Bone marrow (tissue), 2 donors: ENCODE measurements at regions not wholly inside any gene's neighbourhood (a gene's known extent, or its start where the extent isn't known, plus 50 kb on each side); places are given as distances from the start of the nearest gene placed in this dataset.

Source experiments
- DNase-seq, 2 donors: peaks; one replicate each; lab custom pipeline; 2025; lab: John Stamatoyannopoulos, UW

DNA sequence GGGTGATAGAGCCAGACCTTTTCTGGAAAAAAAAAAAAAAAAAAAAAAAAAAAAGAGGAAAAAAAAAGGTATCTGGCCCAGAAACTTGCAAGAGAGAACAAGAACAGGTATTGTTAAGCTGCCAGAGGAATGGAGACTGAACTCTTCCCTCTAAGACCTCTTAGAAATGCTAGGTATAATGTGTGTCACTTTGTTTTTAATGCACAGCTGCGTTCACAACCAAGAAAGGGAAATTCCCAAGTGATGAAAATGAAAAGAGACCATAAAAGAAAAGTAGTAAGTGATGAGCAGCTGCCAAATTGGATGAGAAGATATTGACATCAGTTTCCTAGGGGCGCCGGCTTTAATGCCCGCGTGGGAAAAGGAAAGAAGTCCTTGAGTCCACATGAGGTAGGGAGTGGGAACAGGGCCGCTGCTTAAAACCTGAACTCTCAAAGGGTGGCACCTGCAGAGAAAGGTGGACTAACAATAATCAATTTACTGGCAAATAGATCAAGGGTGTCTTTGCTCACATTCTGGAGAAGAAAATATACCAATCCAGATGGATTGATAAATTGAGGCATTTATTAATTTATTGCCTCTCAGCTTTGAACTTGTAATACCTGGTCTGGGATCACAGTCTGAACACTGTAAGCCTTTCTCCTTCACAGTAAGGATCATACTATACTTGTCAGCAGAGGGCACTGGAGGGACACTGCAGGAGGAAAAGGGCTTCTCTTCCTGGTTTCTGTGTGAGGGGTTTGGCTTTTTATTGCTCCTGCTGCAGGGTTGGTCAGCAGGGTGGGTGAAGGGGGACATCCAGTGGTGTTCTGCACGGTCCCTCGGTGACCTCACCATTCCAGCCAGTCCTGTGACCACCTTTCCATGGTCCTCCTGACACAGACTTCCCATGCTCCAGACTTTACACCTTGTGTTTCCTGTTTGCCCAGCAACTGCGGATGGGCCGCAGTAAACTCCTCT lies 131.6 kb downstream of the AQP9 start:
- peak in 1 of 2 donors; percentile 68 for DNase-seq

DNA sequence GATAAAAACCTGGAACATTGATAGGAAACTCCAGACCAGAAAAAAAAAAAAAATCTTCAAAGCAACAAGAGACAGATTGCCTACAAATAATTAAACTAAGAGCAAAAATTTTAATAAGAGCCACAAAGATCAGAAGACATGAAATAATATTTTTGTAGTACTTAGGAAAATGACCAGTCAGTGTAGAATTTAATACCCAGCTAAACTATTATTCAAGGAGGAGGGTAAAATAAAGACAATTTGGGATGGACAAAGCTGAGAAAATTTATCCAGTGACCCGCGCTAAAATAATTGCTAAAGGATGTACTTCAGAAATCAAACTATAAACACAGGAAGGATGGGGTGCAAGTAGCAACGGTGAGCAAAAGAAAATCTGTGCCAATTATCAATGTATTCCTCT lies 133.2 kb downstream of the AQP9 start:
- no peak for DNase-seq

DNA sequence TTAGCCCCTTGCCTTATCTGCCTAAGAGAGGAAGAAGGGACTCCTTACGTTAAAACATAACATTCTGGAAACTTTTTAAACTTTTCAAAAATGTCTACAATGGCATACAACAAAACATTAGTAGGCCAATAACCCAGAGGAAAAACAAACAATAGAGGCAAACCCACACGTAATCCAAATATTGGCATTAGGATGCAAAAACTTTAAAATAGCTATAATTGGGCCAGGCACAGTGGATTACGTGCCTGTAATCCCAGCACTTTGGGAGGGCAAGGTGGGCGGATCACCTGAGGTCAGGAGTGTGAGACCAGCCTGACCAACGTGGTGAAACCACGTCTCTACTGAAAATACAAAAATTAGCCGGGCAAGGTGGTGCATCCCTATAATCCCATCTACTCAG lies 134.9 kb downstream of the AQP9 start:
- no peak for DNase-seq

DNA sequence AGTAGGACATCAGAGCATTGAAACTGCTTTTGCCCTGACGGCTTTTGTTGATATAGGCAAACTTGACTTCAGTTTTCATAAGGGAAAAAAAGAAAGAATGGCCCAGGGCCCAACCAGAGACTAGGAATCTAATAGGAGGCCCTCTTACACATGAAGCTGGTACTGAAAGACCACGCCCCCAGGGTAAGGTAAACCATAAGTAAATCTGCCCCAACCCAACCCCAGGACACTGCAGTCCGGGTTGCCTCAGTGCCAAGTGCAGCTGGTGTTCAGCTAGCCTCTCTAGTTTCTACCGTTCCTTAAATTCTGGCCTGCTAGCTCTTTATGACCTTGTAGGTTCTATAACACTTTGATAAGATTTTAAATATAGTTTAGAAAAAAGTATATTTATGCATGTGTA lies 136.7 kb downstream of the AQP9 start:
- no peak for DNase-seq

DNA sequence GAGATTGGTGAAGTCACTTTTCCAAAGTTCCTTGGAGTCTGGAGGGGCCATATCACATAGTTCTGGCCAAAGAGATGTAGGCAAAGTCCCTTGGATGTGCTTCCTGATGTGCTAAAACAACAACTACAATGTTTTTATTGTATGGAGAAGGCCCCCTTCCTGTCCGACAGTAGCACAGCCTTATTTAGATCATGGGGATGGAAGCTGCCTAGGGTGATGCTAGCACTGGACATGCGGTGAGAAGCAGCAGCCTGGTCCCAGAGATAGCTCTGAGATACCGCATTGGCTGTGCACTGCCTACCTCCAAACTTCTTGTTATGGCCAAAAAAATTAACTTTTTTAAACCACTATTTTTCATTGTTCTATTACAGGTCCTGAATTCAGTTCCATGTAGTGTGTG lies 137.6 kb downstream of the AQP9 start:
- no peak for DNase-seq

DNA sequence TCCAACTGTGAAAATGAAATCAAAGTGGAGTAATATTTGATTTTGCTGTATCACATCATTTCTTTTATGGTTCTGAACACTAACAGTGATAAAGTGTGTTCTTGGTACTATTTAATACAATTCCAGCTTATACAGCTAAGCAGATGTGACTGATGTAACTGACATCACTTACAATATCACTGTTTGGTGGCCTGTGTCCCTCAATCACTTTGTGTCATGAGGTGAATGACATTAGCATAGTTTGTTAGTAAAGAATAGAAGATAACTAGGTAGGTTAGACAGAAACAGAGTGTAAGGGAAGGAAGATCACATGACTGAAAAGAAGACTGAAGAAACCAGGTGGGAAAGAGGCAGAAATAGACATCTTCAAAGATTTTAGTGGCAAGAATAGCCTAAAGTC lies 138.7 kb downstream of the AQP9 start:
- no peak for DNase-seq

DNA sequence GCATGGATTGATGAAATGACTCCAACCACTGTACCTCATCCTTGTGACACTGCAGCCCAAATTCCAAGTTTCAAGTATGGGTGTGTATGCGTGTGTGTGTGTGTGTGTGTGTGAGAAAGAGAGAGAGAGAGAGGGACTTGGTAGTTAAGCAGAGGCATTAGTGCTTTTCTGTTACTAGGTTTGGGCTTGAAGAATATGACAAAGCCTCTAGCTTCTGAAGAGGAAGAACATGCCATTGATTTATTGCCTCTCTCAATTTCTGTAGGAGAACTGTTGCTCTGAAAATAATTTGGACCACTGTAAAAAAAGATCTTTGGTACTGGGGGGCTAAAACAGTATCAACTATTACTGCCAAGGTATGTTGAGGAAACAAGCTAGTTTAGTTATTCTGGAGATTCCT lies 139.2 kb downstream of the AQP9 start:
- DNase-seq, result peak in 1 of 2 donors; percentile 30

DNA sequence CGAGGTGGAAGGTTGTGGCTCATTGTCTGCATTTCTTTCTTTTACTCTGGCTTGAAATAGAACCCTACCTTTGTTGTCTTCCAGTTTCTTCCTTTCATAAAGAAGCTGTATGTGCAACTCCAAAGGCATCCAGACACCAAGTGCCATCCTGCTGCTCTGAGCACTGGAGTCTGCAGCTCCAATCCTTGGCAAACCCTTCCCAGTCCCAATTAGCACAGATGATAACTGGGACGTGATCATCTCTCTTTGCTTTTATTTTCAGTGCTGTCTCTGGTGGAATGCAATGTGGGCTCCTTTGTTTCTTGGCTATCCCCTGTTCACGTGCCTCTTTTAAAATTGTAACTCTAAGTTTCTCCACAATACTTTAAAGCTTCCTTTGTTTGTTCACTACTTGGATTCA lies 140.9 kb downstream of the AQP9 start:
- no peak for DNase-seq

DNA sequence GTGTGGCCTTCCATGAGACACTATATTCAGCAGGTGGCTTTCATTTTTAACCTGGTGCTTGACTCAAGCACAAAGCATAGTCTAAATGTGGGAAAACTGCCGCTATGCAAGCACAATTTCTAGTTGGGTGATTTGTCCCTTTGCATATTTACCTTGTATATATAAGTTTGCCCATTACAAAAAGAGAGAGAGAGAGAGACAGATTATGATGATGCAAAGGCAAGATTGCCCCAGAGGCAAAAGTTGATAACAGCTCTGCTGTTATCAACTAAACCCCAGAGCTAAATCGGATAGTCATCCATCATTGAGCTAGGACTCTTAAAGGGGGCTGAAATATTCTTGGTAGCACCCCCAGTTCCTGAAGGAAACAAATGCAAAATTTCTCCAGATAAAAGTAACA lies 141.5 kb downstream of the AQP9 start:
- no peak for DNase-seq

DNA sequence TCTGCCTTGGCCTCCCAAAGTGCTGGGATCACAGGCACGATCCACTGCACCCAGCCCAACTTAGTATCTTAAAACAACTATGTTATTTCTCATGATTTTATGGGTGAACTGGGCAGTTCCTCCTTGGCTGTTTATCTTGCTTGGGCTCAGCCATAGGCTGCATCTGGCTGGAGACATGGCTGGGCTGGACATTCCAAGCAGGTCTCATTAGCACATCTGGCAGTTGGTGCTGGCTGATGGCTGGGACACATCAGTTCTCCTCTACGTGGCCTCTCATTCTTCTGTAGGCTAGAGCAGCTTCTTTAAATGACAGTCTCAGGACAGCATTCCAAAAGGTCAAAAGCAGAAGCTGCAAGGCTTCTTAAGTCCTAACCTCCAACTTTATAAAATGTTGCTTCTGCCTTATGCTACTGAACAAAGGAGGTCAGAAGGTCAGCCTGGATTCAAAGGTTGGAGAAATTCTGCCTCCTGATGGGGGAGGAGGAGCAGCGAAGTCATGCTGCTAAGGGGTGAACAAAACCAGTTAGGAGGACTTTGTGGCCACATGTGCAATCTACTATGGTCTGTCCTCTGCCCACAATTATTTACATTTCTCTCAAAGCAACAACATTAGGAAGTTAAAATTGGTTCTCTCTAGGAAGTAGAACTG lies 144.0 kb downstream of the AQP9 start:
- DNase-seq, result no peak

DNA sequence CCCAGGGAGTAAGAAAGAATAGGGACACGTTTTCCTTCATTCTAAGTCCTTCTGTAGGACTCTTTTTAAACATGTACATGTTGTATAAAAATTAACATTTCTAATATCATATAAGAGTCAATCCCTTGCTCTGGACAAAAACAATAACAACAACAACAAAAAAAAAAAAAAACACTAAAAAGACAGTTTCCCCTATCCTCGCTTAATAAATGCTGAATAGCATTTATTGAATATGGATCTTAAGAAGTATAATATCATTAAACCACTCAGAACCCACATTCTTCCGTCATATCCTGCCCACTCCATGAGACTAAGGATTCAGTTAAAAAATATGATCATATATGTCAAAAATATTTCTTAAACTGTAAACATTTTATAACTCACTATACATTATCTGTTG lies 145.1 kb downstream of the AQP9 start:
- no peak for DNase-seq

DNA sequence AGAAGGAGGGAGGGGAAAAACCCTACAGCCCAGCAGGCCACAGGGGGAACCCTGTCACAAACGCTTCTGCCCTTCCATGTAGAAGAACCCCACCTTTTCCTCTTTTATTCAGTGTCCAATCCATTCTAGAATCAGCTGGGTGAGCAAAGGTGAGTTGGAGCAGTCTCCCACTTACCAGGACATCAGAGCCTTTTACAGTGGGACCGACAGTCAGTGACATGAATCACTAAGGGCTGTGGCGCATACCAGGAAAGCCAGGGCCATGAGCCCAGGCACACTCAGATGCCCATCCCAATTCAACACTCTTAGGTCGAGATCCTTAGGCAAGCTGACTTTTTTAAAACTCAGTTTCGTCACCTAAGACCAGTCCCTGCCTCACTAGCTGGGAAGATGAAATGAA lies 146.1 kb downstream of the AQP9 start:
- no peak for DNase-seq

DNA sequence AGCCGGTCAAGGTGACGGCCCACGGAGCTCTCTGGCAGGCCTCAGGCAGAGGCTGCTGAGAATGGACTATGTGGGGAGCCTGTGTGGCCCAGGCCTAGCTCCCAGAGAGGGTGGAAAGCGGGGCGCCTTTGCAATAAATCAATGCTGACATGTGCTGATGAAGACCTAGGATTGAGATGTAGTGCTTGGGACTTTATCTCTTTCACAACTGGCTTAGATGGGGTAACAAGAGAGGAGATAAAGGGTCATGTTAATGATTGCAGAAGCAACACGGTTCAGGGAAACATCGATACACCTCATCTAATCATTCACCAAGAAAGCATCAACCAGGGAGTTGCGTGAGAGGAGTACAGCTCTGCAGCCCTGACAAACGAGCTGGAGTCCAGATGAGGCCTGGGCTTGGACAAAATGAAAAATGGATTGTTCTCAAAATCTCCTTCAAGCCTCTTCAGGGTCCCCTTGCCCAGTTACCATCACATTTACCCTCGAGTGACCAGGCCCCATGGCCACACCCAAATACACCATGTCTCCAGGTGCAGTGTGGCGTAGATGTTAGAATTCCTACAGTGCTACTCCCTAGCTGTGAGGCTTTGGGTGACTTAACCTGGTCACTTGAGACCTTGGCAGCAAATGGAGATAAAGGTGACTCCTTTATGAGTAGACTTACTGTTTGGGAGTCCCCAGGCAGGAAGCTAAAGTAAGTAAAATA lies 146.4 kb upstream of the LIPC start:
- no peak for DNase-seq

DNA sequence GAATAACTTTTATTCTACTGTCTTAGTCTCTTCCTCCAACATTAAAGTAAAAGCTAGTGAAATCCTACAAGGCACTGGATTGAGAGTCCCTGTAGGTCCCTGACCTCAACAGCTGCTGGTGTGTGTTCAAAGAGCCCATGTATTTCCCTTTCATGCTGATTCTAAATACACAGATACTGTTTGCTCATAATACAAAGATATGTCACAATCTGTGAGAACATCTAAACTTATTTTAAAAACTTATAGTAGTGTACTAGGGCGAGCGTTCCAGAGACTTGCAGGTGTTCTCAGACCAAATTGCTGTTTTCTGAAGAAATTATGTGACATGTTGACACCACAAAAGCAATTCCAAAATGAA lies 145.9 kb upstream of the LIPC start:
- no peak for DNase-seq

DNA sequence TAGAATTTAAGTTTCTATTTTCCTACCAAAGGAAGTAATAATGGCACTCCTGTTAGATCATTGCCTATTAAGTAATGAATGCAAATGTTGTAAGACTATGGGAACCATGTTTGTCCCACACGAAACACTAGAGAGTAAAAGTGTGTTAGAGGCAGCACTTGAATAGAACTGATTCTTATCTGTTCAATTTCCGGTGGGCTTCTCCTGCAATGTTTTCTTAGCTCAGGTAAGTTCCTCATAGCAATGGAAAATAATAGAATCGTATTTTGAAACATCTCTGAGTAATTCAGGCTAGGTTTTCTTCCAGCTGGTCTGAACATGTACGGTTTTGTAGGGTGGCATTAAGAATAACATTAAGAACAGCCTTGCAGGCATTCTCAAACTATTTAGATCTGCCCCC lies 145.3 kb upstream of the LIPC start:
- no peak for DNase-seq

DNA sequence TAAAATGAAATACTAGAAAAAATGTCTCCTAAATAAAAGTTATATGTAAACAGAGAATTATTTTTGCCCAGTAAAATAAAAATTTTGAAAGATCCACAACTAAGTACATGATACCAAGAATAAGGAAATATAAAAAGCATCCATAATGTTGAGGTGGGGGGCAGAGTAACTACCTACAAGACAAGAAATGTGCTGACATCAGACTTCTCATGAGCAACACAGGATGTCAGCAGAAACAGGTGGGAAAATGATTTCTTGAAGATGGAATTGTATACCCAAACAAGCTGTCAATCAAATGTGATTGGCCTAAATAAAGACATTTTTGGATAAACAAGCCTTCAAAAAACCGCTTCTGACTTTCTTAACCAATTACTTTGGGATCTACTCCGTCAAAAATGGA lies 143.9 kb upstream of the LIPC start:
- no peak for DNase-seq

DNA sequence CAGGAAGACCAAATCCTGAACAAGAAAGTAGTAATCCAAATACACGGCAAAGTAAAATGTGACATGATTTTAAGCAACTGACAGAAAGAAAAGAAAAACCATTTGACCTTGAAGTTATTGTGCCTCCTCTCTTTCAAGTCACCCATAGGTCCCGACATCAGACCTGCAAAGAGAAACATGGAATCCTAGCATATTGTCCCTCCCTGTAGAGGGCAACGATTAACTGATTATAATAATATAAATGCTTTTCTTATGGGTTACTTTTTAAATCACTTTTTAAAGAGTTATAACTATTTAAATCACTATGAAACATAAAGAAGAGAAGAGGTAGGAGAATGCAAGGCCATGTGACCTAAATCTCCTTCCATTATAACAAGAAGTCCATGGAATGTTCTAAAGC lies 143.2 kb upstream of the LIPC start:
- no peak for DNase-seq

DNA sequence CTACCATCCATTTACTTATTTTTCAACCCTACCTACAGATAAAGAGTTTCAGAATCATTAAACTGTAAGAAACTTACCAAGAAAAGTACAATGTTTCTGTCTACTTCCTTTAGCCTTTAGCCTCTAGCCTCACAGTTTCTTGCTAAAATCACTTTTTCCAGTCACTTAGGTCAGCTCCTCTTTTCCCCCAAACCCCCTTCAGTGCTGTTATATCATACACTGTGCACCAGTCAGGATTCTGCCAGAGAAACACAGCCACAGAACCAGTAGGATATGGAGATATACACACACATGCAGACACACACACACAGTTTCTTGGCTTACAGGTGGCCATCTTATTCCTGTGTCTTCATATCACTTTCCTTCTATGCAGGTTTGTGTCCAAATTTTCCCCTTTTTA lies 139.9 kb upstream of the LIPC start:
- DNase-seq, result no peak

DNA sequence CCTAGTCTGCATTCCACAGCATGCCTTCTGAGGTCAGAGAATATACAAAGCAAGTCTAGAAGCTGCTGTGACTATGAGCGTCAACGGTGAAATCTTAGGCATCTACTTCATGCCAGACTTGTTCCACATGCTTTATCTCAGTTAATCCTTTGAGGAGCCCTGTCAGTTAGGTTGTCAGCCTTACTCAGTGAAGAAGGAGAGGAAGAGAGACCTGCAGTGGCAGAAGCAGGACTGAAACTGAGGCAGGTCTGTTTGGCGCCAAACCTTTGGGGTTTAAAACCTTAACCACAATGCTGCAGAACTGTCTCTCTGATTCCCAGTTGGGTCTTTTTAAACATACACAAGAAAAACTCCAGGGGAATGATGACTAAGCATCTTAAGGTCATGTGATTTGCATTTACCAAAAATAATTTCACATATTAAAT lies 139.0 kb upstream of the LIPC start:
- no peak for DNase-seq

DNA sequence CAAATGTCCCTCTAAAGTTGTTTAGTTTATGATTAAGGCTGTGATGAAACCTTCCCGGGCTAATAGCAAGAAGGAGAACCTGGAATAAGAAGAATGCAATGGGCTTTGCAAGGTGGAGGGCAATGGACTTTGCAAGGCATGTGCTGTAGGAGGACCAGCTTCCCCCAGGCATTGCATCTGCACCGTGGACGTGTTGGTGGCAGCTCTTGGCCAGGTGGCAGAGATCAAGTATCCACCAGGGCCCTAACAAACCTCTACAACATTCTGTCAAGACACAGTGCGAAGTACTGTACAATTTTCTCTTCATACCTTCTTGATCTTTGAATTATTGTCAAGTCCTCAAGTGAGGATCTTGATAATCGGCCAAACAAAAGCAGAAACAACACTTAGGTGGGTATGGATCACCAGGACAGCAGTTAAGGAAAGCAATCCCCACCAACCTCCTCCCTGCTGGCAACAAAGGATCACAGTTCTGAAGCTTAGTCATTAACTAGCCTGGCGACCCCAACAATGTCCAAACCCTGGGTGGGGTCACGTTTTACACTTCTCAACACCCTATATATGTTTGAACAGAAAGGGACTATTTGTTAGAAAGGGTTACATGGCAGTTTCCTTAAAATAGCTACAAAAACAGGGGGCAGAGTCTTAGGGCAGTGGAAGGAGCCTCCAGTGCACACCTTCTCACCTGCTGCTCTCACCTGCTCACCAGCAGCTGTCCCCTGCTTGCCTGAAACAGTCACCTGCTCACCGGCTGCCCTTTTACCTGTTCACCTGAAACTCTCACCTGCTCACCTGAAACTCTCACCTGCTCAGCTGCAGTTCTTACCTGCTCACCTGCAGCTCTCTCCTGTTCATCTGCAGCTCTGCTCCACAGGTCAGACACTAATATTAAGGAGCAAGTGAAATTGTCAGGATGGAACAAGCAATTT lies 137.9 kb upstream of the LIPC start:
- no peak for DNase-seq

DNA sequence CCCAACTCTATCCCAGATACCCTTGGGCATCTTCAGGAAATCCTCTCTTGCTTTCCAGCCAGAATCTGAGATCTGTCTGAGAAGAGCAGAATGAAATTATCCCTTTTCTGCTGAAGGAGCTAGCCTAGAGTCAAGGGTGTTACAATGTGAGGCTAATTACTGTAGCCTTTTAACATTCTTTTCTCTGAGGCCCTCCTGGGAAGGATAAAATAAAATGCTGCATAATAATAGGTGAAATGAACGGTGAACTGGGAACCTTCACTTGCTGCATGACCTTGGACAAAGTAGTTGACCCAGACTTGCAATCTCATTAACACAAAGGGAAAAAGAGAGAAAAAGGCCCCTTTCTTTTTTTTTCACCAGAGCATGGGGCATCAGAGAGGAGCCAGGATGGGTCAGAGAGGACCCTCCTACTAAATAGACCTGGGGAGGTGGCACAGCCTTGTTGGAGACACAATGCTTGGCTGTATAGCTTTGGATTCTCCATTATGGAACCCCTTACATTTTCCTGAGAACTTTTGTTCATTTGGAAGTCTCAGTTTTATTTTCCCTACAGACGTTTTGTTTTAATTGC lies 137.0 kb upstream of the LIPC start:
- no peak for DNase-seq
